Activated naive CD8-positive, alpha-beta T cell treated with anti-CD3 and anti-CD28 coated beads for 36 hours (primary cell): ENCODE measurements at regions not wholly inside any gene's neighbourhood (a gene's known extent, or its start where the extent isn't known, plus 50 kb on each side); places are given as distances from the start of the nearest gene placed in this dataset.

Experiments
- DNase-seq: peaks from one replicate; pipeline ENCODE4 v3.0.0; 2021
- H3K27ac Mint-ChIP-seq: one replicate; pipeline ENCODE4 v1.8.0; 2022; ENCODE audit warnings: mild to moderate bottlenecking, moderate library complexity, mixed read lengths
- H3K27me3 Mint-ChIP-seq: one replicate; pipeline ENCODE4 v1.8.0; 2022; ENCODE audit warnings: mild to moderate bottlenecking, mixed read lengths
- H3K36me3 Mint-ChIP-seq: one replicate; pipeline ENCODE4 v1.8.0; 2021; ENCODE audit warnings: mild to moderate bottlenecking, mixed read lengths
- H3K4me1 Mint-ChIP-seq: one replicate; pipeline ENCODE4 v1.8.0; 2021; ENCODE audit warnings: mixed read lengths
- H3K4me3 Mint-ChIP-seq: one replicate; pipeline ENCODE4 v1.8.0; 2022; ENCODE audit warnings: mild to moderate bottlenecking, moderate library complexity, mixed read lengths
- H3K9me3 Mint-ChIP-seq: one replicate; pipeline ENCODE4 v1.8.0; 2022; ENCODE audit warnings: mixed read lengths

DNA sequence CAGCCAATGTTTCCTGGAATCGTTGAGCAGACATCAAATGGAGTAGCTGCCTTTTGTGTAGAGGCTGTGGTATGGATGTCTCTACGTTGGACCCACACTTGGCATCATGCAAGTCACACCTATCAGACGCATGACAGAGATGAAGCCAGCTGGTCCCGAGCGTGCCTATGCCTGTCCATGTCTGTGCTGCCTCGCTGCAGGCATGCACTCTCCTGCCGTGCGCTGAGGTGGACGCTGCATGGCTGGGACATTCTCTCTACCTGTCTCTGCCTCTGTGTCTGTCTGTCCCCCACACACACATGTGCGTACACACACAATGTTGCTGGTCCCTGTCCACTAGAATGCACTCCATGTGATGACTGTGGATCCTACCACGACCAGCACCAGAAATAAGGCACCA lies 514.2 kb upstream of the MYT1L start:
- Mint-ChIP-seq H3K27ac (no peak overlapping the region), H3K4me3 (no peak overlapping the region), H3K27me3 (no peaks in the 10 kb centered on the region), H3K4me1 (no peaks in the 10 kb centered on the region), H3K9me3 (no peaks in the 10 kb centered on the region), H3K36me3 (no peaks in the 10 kb centered on the region)
- DNase-seq, result no peak

DNA sequence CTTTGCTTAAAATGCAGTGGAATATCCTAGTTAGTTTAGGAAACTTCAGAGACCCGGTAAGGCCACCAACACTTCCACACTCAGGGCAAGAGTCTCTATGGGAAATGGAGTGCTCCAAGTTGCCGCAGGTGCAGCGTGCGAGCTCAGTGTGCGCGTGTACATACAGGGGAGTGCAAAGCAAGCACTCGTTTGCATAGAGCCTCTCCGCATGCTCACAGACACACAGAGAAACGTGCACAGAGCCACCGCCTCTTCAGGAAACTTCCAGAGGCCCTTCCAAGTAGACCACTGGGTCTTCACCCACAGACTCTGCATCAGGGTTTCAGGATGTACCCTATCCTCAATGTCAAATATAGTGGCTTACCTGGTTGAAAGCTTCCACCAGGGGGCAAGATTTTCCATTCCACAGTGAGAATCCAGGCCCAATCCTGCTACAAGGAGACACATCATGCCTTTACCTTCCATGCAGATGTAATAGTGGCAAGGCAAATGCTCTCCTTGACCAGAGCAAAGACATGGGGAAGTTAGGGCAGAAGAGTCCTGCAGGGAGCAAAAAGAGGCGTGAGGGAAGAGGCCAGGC lies 513.0 kb upstream of the MYT1L start:
- H3K27ac Mint-ChIP-seq, result no peak overlapping the region
- no peaks in the 10 kb centered on the region for H3K9me3 Mint-ChIP-seq
- no peaks in the 10 kb centered on the region for H3K27me3 Mint-ChIP-seq
- H3K36me3 Mint-ChIP-seq, result no peaks in the 10 kb centered on the region
- H3K4me1 Mint-ChIP-seq, result no peaks in the 10 kb centered on the region
- no peak overlapping the region for H3K4me3 Mint-ChIP-seq
- DNase-seq, result no peak

GRCh38 chr2:2842466-2842865 lies 511.4 kb upstream of the MYT1L start:
- Mint-ChIP-seq H3K4me3 (no peak overlapping the region), H3K27me3 (no peaks in the 10 kb centered on the region), H3K9me3 (no peaks in the 10 kb centered on the region), H3K27ac (no peak overlapping the region), H3K36me3 (no peaks in the 10 kb centered on the region), H3K4me1 (no peaks in the 10 kb centered on the region)
- no peak for DNase-seq

DNA sequence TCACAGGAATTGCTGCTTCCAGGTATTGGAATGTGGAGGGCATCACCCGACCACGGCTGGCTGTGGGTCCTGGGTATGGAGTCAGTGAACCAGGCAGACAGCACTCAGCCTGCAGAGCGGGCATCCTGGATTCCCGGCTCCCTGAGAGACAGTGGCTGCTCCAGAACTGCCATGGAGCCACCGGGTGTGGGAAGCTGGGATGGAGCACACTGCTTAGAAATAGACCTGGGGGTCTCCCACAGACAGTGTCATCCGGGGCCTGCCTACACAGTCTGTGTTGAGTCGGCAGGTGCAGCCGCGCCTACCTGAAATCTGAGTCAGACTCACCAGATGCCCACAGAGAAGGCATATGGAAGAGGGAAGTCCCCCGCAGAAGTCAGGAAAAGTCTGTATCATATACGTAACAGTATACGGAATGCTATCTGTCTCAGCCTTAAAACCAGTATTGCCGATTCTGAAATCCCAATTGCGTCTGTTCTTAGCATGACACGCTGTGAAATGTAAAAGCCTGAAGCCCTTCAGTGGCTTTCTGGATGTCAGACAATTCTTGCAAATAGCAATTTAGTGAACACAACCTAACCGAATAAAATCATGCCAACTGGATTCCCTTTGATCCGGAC lies 509.7 kb upstream of the MYT1L start:
- no peaks in the 10 kb centered on the region for H3K4me1 Mint-ChIP-seq
- no peak overlapping the region for H3K4me3 Mint-ChIP-seq
- H3K27ac Mint-ChIP-seq, result no peak overlapping the region
- no peaks in the 10 kb centered on the region for H3K27me3 Mint-ChIP-seq
- no peaks in the 10 kb centered on the region for H3K9me3 Mint-ChIP-seq
- DNase-seq, result no peak
- no peaks in the 10 kb centered on the region for H3K36me3 Mint-ChIP-seq

DNA sequence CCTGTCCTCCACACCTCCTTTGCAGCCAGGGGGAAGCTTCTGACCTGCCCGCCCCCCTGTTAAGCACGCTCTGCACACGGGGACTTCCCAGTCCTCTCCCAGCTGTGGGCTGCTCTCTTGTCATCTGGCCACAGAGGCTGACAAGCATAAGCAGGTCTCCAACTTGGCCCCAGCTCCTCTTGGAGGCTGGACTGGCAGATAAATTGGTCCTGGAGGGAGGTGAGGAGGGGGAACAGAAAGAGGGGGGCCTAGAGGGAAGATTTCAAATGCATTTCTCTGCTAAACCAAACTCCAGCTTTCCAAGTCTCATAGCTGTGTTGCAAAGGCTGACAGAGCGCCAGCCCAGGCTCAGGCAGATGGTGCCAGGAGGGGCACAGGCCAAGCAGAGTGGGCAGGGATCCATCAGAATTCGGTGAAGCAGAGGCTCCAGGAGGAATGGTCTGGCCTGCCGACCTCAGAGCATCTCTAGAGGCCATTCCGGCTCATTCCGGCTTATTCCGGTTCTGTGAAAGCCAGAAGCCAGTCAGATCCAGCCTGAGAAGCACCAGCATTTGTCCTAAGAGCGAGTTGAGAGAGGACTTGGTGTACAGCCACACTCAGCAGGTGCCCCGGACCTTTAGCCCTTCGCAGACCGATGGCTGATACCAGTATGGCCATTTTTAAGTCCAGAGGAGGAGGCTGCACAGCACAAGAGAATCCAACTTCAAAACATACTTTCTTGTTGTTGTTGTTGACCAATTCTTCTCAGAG lies 508.9 kb upstream of the MYT1L start:
- no peaks in the 10 kb centered on the region for H3K9me3 Mint-ChIP-seq
- H3K4me3 Mint-ChIP-seq, result no peak overlapping the region
- no peak for DNase-seq
- H3K36me3 Mint-ChIP-seq, result no peaks in the 10 kb centered on the region
- H3K27me3 Mint-ChIP-seq, result no peaks in the 10 kb centered on the region
- H3K27ac Mint-ChIP-seq, result no peak overlapping the region
- H3K4me1 Mint-ChIP-seq, result no peaks in the 10 kb centered on the region

- Mint-ChIP-seq H3K9me3 (no peaks in the 10 kb centered on the region), H3K4me3 (no peak overlapping the region), H3K4me1 (no peaks in the 10 kb centered on the region), H3K36me3 (no peaks in the 10 kb centered on the region), H3K27ac (no peak overlapping the region), H3K27me3 (no peaks in the 10 kb centered on the region)
- no peak for DNase-seq
These were observed 508.3 kb upstream of the MYT1L start for GRCh38 chr2:2839393-2839781.

DNA sequence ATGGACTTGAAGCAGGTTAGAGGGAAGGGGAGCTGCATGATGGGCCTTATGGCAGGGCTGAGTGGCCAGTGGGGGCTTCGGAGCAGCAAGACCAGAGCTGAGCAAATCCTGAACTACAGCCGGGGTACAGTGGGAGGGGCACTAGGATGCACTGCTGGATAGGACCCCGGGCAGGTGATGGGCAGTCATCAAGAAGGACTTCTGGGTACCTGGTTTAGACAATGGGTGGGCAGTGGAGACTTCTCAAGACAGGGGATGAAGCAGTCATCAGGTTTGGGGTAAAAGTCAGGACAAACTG lies 507.4 kb upstream of the MYT1L start:
- Mint-ChIP-seq H3K27me3 (no peaks in the 10 kb centered on the region), H3K36me3 (no peaks in the 10 kb centered on the region), H3K4me3 (no peak overlapping the region), H3K9me3 (no peaks in the 10 kb centered on the region), H3K4me1 (no peaks in the 10 kb centered on the region), H3K27ac (no peak overlapping the region)
- no peak for DNase-seq

- H3K4me3 Mint-ChIP-seq, result no peak overlapping the region
- no peaks in the 10 kb centered on the region for H3K36me3 Mint-ChIP-seq
- H3K27me3 Mint-ChIP-seq, result no peaks in the 10 kb centered on the region
- H3K27ac Mint-ChIP-seq, result no peak overlapping the region
- no peaks in the 10 kb centered on the region for H3K9me3 Mint-ChIP-seq
- H3K4me1 Mint-ChIP-seq, result no peaks in the 10 kb centered on the region
- no peak for DNase-seq
These were observed 506.9 kb upstream of the MYT1L start for GRCh38 chr2:2837746-2838547.

- no peak for DNase-seq
- peaks cover 1% of the 10 kb centered on the region for H3K27me3 Mint-ChIP-seq
- no peaks in the 10 kb centered on the region for H3K36me3 Mint-ChIP-seq
- no peaks in the 10 kb centered on the region for H3K9me3 Mint-ChIP-seq
- no peak overlapping the region for H3K4me3 Mint-ChIP-seq
- H3K4me1 Mint-ChIP-seq, result no peaks in the 10 kb centered on the region
- H3K27ac Mint-ChIP-seq, result no peak overlapping the region
These were observed 505.4 kb upstream of the MYT1L start for GRCh38 chr2:2836343-2837070.

DNA sequence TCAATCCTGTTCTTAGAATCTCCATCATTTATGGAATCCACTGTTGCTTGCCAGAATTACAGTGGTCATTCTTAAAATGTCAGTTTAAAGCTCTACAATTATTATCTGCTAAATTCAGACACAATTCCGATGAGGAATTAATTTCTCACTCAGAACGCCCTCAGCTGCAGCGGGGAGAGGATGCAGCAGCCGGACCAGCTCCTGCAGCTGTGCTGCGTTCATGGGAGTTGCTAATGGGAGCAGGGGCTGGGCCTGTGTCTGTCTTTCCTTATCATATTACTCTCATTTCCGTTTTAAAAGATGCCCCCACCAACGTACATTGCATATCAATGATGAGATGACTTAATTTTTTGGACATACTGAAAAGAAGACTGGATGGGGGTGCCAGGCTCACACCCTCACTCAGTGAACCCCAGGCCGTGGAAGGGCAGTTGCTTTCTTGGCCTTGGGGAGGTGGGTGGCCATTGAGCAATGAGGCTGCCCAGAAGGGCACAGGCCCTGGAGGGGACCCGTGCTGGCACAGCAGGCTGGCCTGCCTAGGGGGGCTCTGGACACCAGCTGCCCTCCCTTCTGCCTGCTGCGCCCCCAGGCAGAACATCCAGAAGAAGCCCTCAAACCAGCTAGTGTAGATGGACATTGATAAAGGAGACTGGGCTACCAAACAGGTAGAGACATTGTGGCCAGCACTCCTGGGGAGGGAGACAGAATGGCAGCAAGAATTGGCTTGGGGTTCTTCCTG lies 503.6 kb upstream of the MYT1L start:
- DNase-seq, result no peak

DNA sequence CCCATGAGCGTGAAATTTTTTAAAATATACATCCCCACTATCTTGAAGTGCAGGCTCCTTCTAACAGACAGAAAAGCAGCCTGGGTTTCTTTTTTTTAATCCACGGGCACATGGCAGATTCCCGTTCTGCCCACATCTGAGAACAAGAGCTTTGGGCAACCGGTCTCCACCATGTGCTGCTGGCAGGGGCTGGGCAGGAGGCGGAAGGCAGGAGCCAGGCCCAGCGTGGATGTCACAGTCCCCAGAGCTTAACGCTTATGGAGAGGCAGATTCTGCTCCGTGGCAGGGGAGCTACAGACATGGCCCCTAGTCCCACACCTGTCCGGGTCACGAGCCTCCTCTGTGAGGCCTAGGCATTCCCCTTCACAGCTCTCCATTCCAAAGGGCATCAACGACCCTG lies 503.0 kb upstream of the MYT1L start:
- H3K27me3 Mint-ChIP-seq, result peaks cover 4% of the 10 kb centered on the region
- no peaks in the 10 kb centered on the region for H3K4me1 Mint-ChIP-seq
- no peak for DNase-seq
- H3K4me3 Mint-ChIP-seq, result no peak overlapping the region
- H3K36me3 Mint-ChIP-seq, result no peaks in the 10 kb centered on the region
- H3K9me3 Mint-ChIP-seq, result no peaks in the 10 kb centered on the region
- no peak overlapping the region for H3K27ac Mint-ChIP-seq

More for the DNA sequence above, 503.6 kb upstream of the MYT1L start:
- Mint-ChIP-seq H3K4me1 (no peaks in the 10 kb centered on the region), H3K27ac (no peak overlapping the region), H3K27me3 (peaks cover 4% of the 10 kb centered on the region), H3K36me3 (no peaks in the 10 kb centered on the region), H3K4me3 (no peak overlapping the region), H3K9me3 (no peaks in the 10 kb centered on the region)

DNA sequence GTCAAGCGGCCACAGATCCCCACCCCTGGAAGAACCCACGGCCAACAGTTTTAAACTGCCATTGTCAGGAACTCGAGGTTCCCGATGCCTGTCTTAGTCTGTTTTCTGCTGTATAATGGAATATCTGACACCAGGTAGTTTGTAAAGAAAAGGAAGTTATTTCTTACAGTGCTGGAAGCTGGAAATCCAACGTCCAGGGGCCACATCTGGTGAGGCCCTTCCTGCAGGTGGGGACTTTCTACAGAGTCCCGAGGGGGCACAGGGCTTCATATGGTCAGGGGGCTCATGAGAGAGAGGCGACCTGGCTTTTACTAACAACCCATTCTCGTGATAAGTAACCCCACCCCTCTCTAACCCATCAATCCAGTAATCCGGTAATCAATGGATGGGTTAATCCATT lies 501.6 kb upstream of the MYT1L start:
- no peaks in the 10 kb centered on the region for H3K4me1 Mint-ChIP-seq
- no peak for DNase-seq
- H3K27ac Mint-ChIP-seq, result no peak overlapping the region
- H3K9me3 Mint-ChIP-seq, result no peaks in the 10 kb centered on the region
- H3K27me3 Mint-ChIP-seq, result peaks cover 4% of the 10 kb centered on the region
- H3K4me3 Mint-ChIP-seq, result no peak overlapping the region
- H3K36me3 Mint-ChIP-seq, result no peaks in the 10 kb centered on the region

- Mint-ChIP-seq H3K9me3 (no peaks in the 10 kb centered on the region), H3K4me3 (no peak overlapping the region), H3K27me3 (peaks cover 4% of the 10 kb centered on the region), H3K36me3 (no peaks in the 10 kb centered on the region), H3K4me1 (no peaks in the 10 kb centered on the region), H3K27ac (no peak overlapping the region)
- no peak for DNase-seq
These were observed 500.6 kb upstream of the MYT1L start for GRCh38 chr2:2831633-2832032.

DNA sequence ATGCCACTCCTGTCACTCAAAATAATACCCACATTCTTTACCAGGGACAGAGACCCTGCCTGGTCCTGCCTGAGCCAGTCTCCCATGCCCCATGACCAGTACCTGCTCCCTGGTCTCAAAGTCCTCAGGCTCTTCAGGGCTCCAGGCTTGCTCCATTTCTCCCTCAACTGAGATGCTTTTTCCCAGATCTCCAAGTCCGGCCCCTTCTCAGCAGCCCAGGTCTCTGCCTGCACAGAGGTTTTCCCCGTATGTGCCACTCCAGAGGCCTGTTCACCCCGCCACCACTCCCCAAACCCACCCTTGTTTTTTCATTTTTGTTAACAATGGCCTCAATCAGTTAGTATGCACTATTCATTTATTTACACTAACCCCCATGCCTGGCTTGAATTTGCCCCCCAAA lies 499.5 kb upstream of the MYT1L start:
- H3K27ac Mint-ChIP-seq, result no peak overlapping the region
- H3K4me1 Mint-ChIP-seq, result no peaks in the 10 kb centered on the region
- H3K4me3 Mint-ChIP-seq, result no peak overlapping the region
- DNase-seq, result no peak
- peaks cover 4% of the 10 kb centered on the region for H3K27me3 Mint-ChIP-seq
- H3K9me3 Mint-ChIP-seq, result no peaks in the 10 kb centered on the region
- no peaks in the 10 kb centered on the region for H3K36me3 Mint-ChIP-seq
